SKM-1 (cell line): ENCODE measurements at regions not wholly inside any gene's neighbourhood (a gene's known extent, or its start where the extent isn't known, plus 50 kb on each side); places are given as distances from the start of the nearest gene placed in this dataset.
"Not testable (repeated sequence)": the region's sequence is repeated elsewhere in the genome, so short reads cannot be mapped to it uniquely, and the experiment has no call there.

Experiments used
- DNase-seq: peaks from one replicate; lab custom pipeline; 2025; ENCODE audit not compliant: unreplicated experiment; lab: John Stamatoyannopoulos, UW

DNA sequence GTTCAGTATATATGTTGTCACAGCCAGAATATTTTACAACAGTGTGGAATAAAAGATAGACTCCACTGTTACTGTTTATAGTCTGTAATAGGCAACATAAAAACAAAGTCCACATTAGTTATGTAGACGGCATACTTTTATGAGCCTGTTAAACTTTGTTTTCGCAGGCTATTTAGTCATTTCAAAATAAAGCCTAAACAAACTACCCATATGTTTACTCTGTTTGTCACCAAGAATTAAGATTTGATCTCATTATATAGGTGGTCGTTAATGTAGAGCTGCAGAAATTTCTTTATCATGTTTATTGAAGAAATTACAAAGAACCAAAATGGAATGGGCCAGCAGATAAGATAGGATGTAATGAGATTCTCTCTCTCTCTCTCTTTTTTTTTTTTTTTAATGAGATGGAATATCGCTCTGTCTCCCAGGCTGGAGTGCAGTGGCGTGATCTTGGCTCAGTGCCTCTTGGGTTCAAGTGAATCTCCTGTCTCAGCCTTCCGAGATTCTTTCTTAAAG is 943.8 kb upstream of the SOX9 start:
- DNase-seq = no peak

DNA sequence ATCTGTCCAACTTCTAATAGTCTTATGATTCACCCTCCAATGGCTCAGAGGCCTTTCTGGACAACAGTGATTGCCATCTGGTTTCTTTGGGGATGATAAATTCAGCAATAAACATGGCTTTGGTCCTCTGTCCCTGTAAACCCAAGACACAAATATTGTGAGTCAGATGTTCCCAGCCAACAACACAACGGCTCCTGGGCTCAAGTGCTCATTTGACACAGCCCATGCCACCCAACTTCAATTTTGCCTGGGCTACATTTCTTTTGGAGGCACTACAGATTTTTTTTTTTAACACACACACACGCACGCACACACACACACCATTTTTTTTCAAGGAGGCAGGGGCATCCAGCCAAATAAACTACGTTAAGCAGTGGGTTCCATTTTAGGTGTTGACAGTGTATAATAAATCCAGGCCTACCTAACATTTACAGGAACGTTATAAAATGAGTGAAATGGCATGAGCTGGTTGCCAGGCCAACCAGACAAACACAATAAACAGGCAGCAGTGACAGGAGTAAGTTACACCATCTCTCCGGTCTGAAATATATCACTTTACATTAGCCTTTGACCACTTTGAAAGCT is 939.9 kb upstream of the SOX9 start:
- no peak for DNase-seq

GRCh38 chr17:71183066-71183660 is 937.7 kb upstream of the SOX9 start:
- DNase-seq = no peak

DNA sequence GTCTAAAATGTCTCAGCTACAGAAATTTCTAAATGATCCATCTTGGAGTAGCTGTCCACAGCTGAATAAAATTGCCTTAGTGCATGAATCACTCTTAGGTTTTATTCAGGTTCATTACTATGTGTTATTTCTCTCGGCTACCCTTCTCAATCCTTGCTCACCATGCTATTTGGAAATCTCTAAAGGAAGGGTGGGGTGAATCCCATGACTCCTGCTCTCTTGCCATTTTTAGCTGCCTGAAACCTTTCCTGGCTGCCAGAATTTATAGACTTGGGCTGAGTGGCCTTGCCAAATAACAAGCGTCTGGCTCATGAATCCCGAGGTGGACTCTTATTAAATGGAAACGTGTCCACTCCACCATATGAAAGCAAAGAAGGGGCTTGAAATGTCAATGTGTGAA is 936.1 kb upstream of the SOX9 start:
- DNase-seq = no peak

DNA sequence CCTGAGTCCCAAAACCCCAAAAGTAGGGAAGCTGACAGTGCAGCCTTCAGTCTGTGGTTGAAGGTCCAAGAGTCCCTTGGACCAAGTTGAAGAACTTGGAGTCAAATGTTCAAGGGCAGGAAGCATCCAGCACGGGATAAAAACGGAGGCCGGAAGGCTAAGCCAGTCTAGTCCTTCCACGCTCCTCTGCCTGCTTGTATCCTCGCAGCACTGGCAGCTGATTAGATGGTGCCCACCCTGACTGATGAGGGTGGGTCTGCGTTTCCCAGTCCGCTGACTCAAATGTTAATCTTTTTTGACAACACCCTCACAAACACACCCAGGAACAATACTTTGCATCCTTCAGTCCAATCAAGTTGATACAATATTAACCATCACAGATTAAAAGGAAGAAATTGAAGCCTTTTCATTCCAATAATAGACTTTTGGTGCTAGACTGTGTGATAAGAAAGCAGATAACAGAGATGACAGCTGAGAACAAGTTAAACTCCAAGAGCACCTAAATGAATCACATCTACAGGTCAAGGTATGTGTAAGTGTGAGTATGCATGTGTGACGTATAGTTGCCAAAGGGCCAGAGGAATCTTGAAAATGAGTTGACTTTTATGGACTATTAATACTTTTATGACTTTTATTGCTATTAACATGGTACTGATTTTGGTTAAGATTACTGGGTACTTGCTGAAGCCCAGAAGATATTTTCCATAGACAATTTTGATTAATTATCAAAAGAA is 933.5 kb upstream of the SOX9 start:
- no peak for DNase-seq

- no peak for DNase-seq
Measured at GRCh38 chr17:71188811-71189492, 931.9 kb upstream of the SOX9 start.

DNA sequence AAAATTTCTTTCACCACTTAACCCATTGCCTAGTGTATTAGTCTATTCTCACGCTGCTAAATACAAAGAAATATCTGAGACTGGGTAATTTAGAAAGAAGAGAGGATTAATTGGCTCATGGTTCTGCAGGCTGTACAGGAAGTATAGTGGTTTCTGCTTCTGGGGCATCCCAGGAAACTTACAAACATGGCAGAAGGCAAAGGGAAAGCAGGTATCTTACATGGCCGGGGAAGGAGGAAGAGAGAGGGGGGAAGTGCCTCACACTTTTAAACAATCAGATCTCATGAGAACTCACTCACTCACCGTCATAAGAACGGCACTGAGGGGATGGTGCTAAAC is 931.4 kb upstream of the SOX9 start:
- DNase-seq = no peak

- DNase-seq = no peak
Measured at GRCh38 chr17:71192039-71192555, 928.7 kb upstream of the SOX9 start.

DNA sequence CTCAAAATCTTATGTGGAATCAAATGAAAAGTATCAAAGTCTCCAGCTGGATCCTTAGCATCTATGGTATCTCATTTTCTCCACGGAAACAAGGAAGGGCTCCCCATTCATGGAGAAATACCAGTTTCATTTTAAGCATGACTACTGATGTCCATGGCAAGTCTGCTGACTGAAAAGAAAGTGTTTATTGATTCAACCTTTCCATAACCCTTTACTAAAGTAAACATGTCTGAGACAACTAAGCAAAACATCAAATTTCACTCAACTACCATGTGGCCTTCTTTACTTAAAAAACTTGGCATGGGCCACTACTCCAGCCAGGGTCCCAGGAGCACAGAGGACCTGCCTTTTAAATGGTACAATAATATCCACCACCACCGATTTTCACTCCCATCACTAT is 928.0 kb upstream of the SOX9 start:
- DNase-seq = no peak

DNA sequence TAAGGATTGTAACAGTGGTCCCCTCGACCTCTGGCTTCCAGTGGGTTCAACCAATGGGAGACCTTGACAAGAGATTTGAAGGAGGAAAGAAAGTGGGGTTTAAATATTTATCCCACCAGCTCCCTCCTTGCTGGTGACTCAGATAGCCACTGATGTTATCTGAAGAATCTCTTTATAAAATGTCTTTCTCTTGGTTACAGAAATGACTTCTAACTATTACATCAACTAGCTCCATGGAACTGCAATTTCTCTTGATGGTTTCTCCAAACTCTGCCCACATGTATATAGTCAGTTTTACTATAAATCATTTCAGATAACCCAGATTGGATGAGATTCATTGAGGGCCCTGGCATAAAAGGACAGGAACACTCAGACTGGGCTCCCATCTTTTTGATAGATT is 920.2 kb upstream of the SOX9 start:
- no peak for DNase-seq

- DNase-seq = no peak
Measured at GRCh38 chr17:71201639-71202038, 919.2 kb upstream of the SOX9 start.

GRCh38 chr17:71202449-71202848 is 918.4 kb upstream of the SOX9 start:
- no peak for DNase-seq

GRCh38 chr17:71203953-71204352 is 916.9 kb upstream of the SOX9 start:
- no peak for DNase-seq

- DNase-seq = not testable (repeated sequence)
Measured at GRCh38 chr17:71205951-71206350, 914.9 kb upstream of the SOX9 start.

GRCh38 chr17:71208111-71208704 is 912.6 kb upstream of the SOX9 start:
- DNase-seq = no peak

DNA sequence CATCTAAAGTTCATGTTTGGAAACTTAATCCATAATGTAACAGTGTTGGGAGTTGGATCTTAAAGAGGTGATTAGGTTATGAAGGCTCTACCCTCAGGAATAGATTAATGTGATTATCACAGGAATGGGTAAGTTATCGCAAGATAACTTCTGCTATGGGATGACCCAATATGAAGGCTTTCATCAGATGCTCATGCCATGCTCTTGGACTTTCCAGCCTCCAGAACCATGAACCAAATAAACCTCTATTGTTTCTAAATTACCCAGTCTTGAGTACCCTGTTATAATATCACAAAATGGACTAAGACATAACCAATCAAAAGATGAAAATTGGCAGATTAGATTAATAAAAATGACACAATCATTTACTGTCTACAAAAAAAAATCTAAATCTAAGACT is 906.9 kb upstream of the SOX9 start:
- DNase-seq = no peak

DNA sequence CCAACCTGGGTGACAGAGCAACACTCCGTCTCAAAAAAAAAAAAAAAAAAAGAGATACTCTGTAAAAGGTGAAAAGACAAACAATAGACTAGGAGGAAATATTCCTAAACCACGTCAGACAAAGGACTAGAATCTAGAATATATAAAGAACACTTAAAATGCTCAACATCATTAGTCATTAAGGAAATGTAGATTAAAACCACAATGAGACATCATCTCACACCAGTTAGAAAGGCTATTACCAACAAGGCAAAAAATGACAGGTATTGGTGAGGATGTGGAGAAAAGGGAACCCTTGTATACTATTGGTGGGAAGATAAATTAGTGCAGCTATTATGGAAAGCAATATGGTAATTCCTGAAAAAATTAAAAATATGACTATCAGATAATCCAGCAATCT is 903.1 kb upstream of the SOX9 start:
- DNase-seq = no peak

DNA sequence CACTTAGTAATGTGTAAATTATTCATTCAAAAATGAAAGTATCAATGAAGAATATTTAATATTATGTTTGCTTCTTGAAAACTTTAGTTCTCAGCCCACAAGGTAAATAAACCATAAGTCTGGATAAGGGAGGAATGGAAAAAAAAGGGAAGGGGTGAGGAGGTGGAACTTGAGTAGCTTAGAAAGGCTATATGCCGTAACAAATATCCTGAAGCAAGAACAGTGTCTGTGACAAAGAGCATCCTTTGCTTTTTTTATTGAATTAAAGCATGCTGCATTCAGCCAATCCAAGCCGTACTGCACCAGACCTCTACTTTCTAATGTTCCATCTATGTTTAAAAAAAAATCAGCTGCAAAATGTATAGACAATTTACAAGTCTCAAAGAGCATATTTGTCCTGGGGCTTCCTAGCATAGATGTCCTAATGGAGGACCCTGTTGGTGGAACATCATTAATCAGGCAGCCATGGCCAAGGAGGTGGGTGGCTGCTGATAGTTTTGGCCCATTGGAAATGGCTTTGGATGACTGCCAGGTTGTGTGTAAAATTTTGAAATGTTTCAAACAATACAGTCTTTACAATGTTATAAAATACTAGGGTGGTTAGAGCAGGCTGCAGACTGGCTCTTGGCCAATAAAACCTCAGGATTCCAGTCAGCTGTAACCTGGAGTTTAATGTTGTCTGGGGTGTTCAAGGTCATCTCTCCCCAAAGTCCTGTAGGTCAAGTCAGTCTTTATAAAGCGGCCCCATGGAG is 895.8 kb upstream of the SOX9 start:
- DNase-seq = no peak

- DNase-seq = no peak
Measured at GRCh38 chr17:71227841-71228240, 893.0 kb upstream of the SOX9 start.

- no peak for DNase-seq
Measured at GRCh38 chr17:71229070-71229469, 891.8 kb upstream of the SOX9 start.
